ENCODE measurements at regions not wholly inside any gene's neighbourhood (a gene's known extent, or its start where the extent isn't known, plus 50 kb on each side); places are given as distances from the start of the nearest gene placed in this dataset.
"Not testable (repeated sequence)": the region's sequence is repeated elsewhere in the genome, so short reads cannot be mapped to it uniquely, and the experiment has no call there.

DNA sequence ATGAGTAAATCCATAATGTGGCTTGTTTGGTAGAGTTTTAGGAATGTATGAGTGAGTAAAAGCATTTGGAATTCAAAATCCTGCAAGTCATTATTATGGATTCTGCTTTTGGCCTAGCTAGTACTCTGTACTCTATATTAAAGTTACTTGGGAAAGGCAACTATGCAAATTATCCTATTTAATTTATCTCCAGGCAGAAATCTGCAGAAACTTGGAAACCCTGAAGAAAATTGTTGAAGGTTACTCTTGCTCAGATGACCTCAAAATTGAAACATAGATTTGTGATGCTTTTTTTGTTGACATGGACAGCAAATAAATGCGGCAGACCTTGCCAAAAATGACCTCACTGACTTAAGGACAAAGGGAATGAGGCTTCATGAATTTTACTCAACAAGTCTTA lies 477.1 kb upstream of the EYS start:
- H3K27ac Mint-ChIP-seq (ENCODE audit: unreplicated experiment) = no peak overlapping the region
- H3K4me1 Mint-ChIP-seq (ENCODE audit: low read depth) = no peaks in the 10 kb centered on the region
- no peaks in the 10 kb centered on the region for H3K9me3 Mint-ChIP-seq (ENCODE audit: low read depth)
- no peak for DNase-seq (ENCODE audit: low spot score)
- H3K36me3 Mint-ChIP-seq (ENCODE audit: low read depth) = no peaks in the 10 kb centered on the region
- no peak for TF ChIP-seq CTCF (IDR thresholded peaks at IDR 0.05)
- no peak overlapping the region for H3K4me3 Mint-ChIP-seq (ENCODE audit: unreplicated experiment)
- H3K27me3 Mint-ChIP-seq (ENCODE audit: low read depth) = no peaks in the 10 kb centered on the region

DNA sequence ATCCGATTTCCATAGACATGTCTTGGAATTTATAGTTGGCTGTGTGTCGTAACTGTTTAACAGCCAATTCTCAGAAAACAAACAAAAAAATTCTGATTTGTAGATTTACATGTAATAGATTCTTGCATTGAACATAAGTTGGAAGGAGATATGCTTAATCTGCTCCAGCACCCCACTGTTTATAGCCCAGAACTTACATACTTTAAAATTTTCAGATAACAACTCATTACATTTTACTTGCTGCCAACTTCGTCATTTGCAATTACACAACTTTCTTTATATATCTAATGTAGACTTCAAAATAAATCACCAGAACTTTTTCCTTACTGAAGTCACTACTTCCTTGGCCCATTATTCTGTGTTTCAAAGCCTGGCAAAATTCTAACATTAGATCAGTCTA lies 472.3 kb upstream of the EYS start:
- Mint-ChIP-seq H3K4me3 (ENCODE audit: unreplicated experiment) (no peak overlapping the region), H3K27ac (ENCODE audit: unreplicated experiment) (no peak overlapping the region), H3K4me1 (ENCODE audit: low read depth) (no peaks in the 10 kb centered on the region), H3K9me3 (ENCODE audit: low read depth) (peaks cover 3% of the 10 kb centered on the region), H3K27me3 (ENCODE audit: low read depth) (no peaks in the 10 kb centered on the region), H3K36me3 (ENCODE audit: low read depth) (no peaks in the 10 kb centered on the region)
- TF ChIP-seq CTCF (IDR thresholded peaks at IDR 0.05) = no peak
- DNase-seq (ENCODE audit: low spot score) = no peak

GRCh38 chr6:66173587-66173986 lies 466.6 kb upstream of the EYS start:
- H3K4me3 Mint-ChIP-seq (ENCODE audit: unreplicated experiment) = no peak overlapping the region
- no peaks in the 10 kb centered on the region for H3K27me3 Mint-ChIP-seq (ENCODE audit: low read depth)
- DNase-seq (ENCODE audit: low spot score) = no peak
- H3K9me3 Mint-ChIP-seq (ENCODE audit: low read depth) = peaks cover 44% of the 10 kb centered on the region
- no peak overlapping the region for H3K27ac Mint-ChIP-seq (ENCODE audit: unreplicated experiment)
- H3K4me1 Mint-ChIP-seq (ENCODE audit: low read depth) = no peaks in the 10 kb centered on the region
- H3K36me3 Mint-ChIP-seq (ENCODE audit: low read depth) = no peaks in the 10 kb centered on the region
- no peak for TF ChIP-seq CTCF (IDR thresholded peaks at IDR 0.05)

DNA sequence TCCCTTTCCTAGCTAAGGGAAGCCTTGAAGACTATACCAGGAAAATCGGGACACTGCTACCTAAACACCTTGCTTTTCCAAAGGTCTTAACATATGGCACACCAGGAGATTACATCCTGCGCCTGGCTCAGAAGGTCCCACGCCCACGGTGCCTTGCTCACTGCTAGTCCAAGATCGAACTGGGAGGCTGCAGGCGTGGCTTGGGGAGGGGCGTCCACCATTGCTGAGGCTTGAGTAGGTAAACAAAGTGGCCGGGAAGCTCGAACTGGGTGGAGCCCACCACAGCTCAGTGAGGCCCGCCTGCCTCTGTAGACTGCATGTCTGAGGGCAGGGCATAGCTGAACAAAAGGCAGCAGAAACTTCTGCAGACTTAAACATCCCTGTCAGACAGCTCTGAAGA lies 459.7 kb upstream of the EYS start:
- not testable (repeated sequence) for H3K36me3 Mint-ChIP-seq (ENCODE audit: low read depth); H3K27ac Mint-ChIP-seq (ENCODE audit: unreplicated experiment)
- H3K9me3 Mint-ChIP-seq (ENCODE audit: low read depth) = peaks cover 74% of the 10 kb centered on the region

GRCh38 chr6:66161546-66162108 lies 454.6 kb upstream of the EYS start:
- Mint-ChIP-seq H3K4me3 (ENCODE audit: unreplicated experiment) (no peak overlapping the region), H3K27ac (ENCODE audit: unreplicated experiment) (no peak overlapping the region), H3K9me3 (ENCODE audit: low read depth) (peaks cover 49% of the 10 kb centered on the region), H3K27me3 (ENCODE audit: low read depth) (no peaks in the 10 kb centered on the region), H3K4me1 (ENCODE audit: low read depth) (no peaks in the 10 kb centered on the region), H3K36me3 (ENCODE audit: low read depth) (no peaks in the 10 kb centered on the region)
- no peak for DNase-seq (ENCODE audit: low spot score)
- no peak for TF ChIP-seq CTCF (IDR thresholded peaks at IDR 0.05)

More for the DNA sequence above, 459.7 kb upstream of the EYS start:
- H3K27me3 Mint-ChIP-seq (ENCODE audit: low read depth); H3K4me3 Mint-ChIP-seq (ENCODE audit: unreplicated experiment); H3K4me1 Mint-ChIP-seq (ENCODE audit: low read depth); DNase-seq (ENCODE audit: low spot score): not testable (repeated sequence)

GRCh38 chr6:66159937-66160336 lies 452.9 kb upstream of the EYS start:
- Mint-ChIP-seq H3K27me3 (ENCODE audit: low read depth) (no peaks in the 10 kb centered on the region), H3K4me3 (ENCODE audit: unreplicated experiment) (no peak overlapping the region), H3K27ac (ENCODE audit: unreplicated experiment) (no peak overlapping the region), H3K4me1 (ENCODE audit: low read depth) (no peaks in the 10 kb centered on the region), H3K36me3 (ENCODE audit: low read depth) (no peaks in the 10 kb centered on the region), H3K9me3 (ENCODE audit: low read depth) (peaks cover 42% of the 10 kb centered on the region)
- TF ChIP-seq CTCF (IDR thresholded peaks at IDR 0.05) = no peak
- no peak for DNase-seq (ENCODE audit: low spot score)
